ENCODE measurements at regions not wholly inside any gene's neighbourhood (a gene's known extent, or its start where the extent isn't known, plus 50 kb on each side); places are given as distances from the start of the nearest gene placed in this dataset.

GRCh38 chr12:104833756-104834155 is 124.3 kb downstream of the SLC41A2 start:
- TF ChIP-seq POLR2AphosphoS5 (IDR thresholded peaks at IDR 0.05) (no peak), EP300 (IDR thresholded peaks at IDR 0.05) (no peak)
